ENCODE measurements at regions not wholly inside any gene's neighbourhood (a gene's known extent, or its start where the extent isn't known, plus 50 kb on each side); places are given as distances from the start of the nearest gene placed in this dataset.

- 80 to 90% methylated on average over 1 of the region's 1 CpG for WGBS, 2 experiments
- no peak overlapping the region for H3K4me3 ChIP-seq (ENCODE audit: insufficient read depth, low read depth, low read length)
These were observed 532.8 kb downstream of the GBA3 start for GRCh38 chr4:23225564-23225963.

GRCh38 chr4:23224684-23225420 lies 532.1 kb downstream of the GBA3 start:
- H3K4me1 ChIP-seq (ENCODE audit: control insufficient read depth, insufficient read depth, low read length) = no peaks in the 10 kb centered on the region
- no peaks in the 10 kb centered on the region for H3K36me3 ChIP-seq (ENCODE audit: control insufficient read depth, insufficient read depth, low read length)
- H3K27me3 ChIP-seq (ENCODE audit: control insufficient read depth, insufficient read depth, low read length, poor library complexity, severe bottlenecking) = no peaks in the 10 kb centered on the region
- H3K4me3 ChIP-seq (ENCODE audit: insufficient read depth, low read depth, low read length) = no peak overlapping the region
- no peak overlapping the region for H3K27ac ChIP-seq (ENCODE audit: insufficient read depth, low read depth, low read length, poor library complexity, severe bottlenecking)
- 85 to 86% methylated on average over 3 to 4 of the region's 4 CpGs for WGBS, 2 experiments
- H3K9me3 ChIP-seq (ENCODE audit: control insufficient read depth, low read length) = no peaks in the 10 kb centered on the region

More at GRCh38 chr4:23225564-23225963, 532.8 kb downstream of the GBA3 start:
- Histone ChIP-seq H3K27me3 (ENCODE audit: control insufficient read depth, insufficient read depth, low read length, poor library complexity, severe bottlenecking) (no peaks in the 10 kb centered on the region), H3K36me3 (ENCODE audit: control insufficient read depth, insufficient read depth, low read length) (no peaks in the 10 kb centered on the region), H3K4me1 (ENCODE audit: control insufficient read depth, insufficient read depth, low read length) (no peaks in the 10 kb centered on the region), H3K9me3 (ENCODE audit: control insufficient read depth, low read length) (no peaks in the 10 kb centered on the region), H3K27ac (ENCODE audit: insufficient read depth, low read depth, low read length, poor library complexity, severe bottlenecking) (no peak overlapping the region)

- WGBS, 2 experiments = 94 to 98% methylated on average over 2 of the region's 2 CpGs
- peaks cover 3% of the 10 kb centered on the region for H3K4me1 ChIP-seq (ENCODE audit: control insufficient read depth, insufficient read depth, low read length)
- no peak overlapping the region for H3K4me3 ChIP-seq (ENCODE audit: insufficient read depth, low read depth, low read length)
- H3K27me3 ChIP-seq (ENCODE audit: control insufficient read depth, insufficient read depth, low read length, poor library complexity, severe bottlenecking) = no peaks in the 10 kb centered on the region
- no peaks in the 10 kb centered on the region for H3K36me3 ChIP-seq (ENCODE audit: control insufficient read depth, insufficient read depth, low read length)
- H3K9me3 ChIP-seq (ENCODE audit: control insufficient read depth, low read length) = no peaks in the 10 kb centered on the region
- H3K27ac ChIP-seq (ENCODE audit: insufficient read depth, low read depth, low read length, poor library complexity, severe bottlenecking) = no peak overlapping the region
These were observed 528.2 kb downstream of the GBA3 start for GRCh38 chr4:23220911-23221310.

GRCh38 chr4:23219779-23220408 lies 527.2 kb downstream of the GBA3 start:
- no peak overlapping the region for H3K4me3 ChIP-seq (ENCODE audit: insufficient read depth, low read depth, low read length)

GRCh38 chr4:23213198-23213597 lies 520.5 kb downstream of the GBA3 start:
- H3K27ac ChIP-seq (ENCODE audit: insufficient read depth, low read depth, low read length, poor library complexity, severe bottlenecking) = no peak overlapping the region
- H3K4me3 ChIP-seq (ENCODE audit: insufficient read depth, low read depth, low read length) = no peak overlapping the region
- H3K9me3 ChIP-seq (ENCODE audit: control insufficient read depth, low read length) = no peaks in the 10 kb centered on the region
- no peaks in the 10 kb centered on the region for H3K27me3 ChIP-seq (ENCODE audit: control insufficient read depth, insufficient read depth, low read length, poor library complexity, severe bottlenecking)
- peaks cover 10% of the 10 kb centered on the region for H3K4me1 ChIP-seq (ENCODE audit: control insufficient read depth, insufficient read depth, low read length)
- H3K36me3 ChIP-seq (ENCODE audit: control insufficient read depth, insufficient read depth, low read length) = no peaks in the 10 kb centered on the region
- WGBS, 2 experiments = 100% methylated on average over 2 of the region's 2 CpGs; no CpG with 5 or more reads in 1 of the 2 experiments

More at GRCh38 chr4:23219779-23220408, 527.2 kb downstream of the GBA3 start:
- Histone ChIP-seq H3K4me1 (ENCODE audit: control insufficient read depth, insufficient read depth, low read length) (peaks cover 3% of the 10 kb centered on the region), H3K36me3 (ENCODE audit: control insufficient read depth, insufficient read depth, low read length) (no peaks in the 10 kb centered on the region), H3K27me3 (ENCODE audit: control insufficient read depth, insufficient read depth, low read length, poor library complexity, severe bottlenecking) (no peaks in the 10 kb centered on the region), H3K9me3 (ENCODE audit: control insufficient read depth, low read length) (no peaks in the 10 kb centered on the region), H3K27ac (ENCODE audit: insufficient read depth, low read depth, low read length, poor library complexity, severe bottlenecking) (no peak overlapping the region)
- 81 to 91% methylated on average over 2 to 3 of the region's 3 CpGs for WGBS, 2 experiments

- Histone ChIP-seq H3K4me1 (ENCODE audit: control insufficient read depth, insufficient read depth, low read length) (peaks cover 10% of the 10 kb centered on the region), H3K9me3 (ENCODE audit: control insufficient read depth, low read length) (no peaks in the 10 kb centered on the region), H3K4me3 (ENCODE audit: insufficient read depth, low read depth, low read length) (no peak overlapping the region), H3K36me3 (ENCODE audit: control insufficient read depth, insufficient read depth, low read length) (no peaks in the 10 kb centered on the region), H3K27ac (ENCODE audit: insufficient read depth, low read depth, low read length, poor library complexity, severe bottlenecking) (no peak overlapping the region), H3K27me3 (ENCODE audit: control insufficient read depth, insufficient read depth, low read length, poor library complexity, severe bottlenecking) (no peaks in the 10 kb centered on the region)
- 90 to 94% methylated on average over 4 of the region's 4 CpGs for WGBS, 2 experiments
These were observed 519.8 kb downstream of the GBA3 start for GRCh38 chr4:23212558-23212957.

GRCh38 chr4:23207059-23207458 lies 514.3 kb downstream of the GBA3 start:
- H3K4me3 ChIP-seq (ENCODE audit: insufficient read depth, low read depth, low read length) = no peak overlapping the region
- 80 to 89% methylated on average over 1 of the region's 1 CpG for WGBS, 2 experiments
- H3K27ac ChIP-seq (ENCODE audit: insufficient read depth, low read depth, low read length, poor library complexity, severe bottlenecking) = no peak overlapping the region
- peaks cover 7% of the 10 kb centered on the region for H3K4me1 ChIP-seq (ENCODE audit: control insufficient read depth, insufficient read depth, low read length)
- no peaks in the 10 kb centered on the region for H3K27me3 ChIP-seq (ENCODE audit: control insufficient read depth, insufficient read depth, low read length, poor library complexity, severe bottlenecking)
- H3K9me3 ChIP-seq (ENCODE audit: control insufficient read depth, low read length) = no peaks in the 10 kb centered on the region
- H3K36me3 ChIP-seq (ENCODE audit: control insufficient read depth, insufficient read depth, low read length) = no peaks in the 10 kb centered on the region

- 91 to 92% methylated on average over 8 of the region's 8 CpGs for WGBS, 2 experiments
These were observed 510.0 kb downstream of the GBA3 start for GRCh38 chr4:23202712-23203247.

GRCh38 chr4:23194751-23195150 lies 502.0 kb downstream of the GBA3 start:
- Histone ChIP-seq H3K9me3 (ENCODE audit: control insufficient read depth, low read length) (no peaks in the 10 kb centered on the region), H3K4me3 (ENCODE audit: insufficient read depth, low read depth, low read length) (no peak overlapping the region), H3K36me3 (ENCODE audit: control insufficient read depth, insufficient read depth, low read length) (no peaks in the 10 kb centered on the region)

More at GRCh38 chr4:23202712-23203247, 510.0 kb downstream of the GBA3 start:
- Histone ChIP-seq H3K27me3 (ENCODE audit: control insufficient read depth, insufficient read depth, low read length, poor library complexity, severe bottlenecking) (no peaks in the 10 kb centered on the region), H3K4me1 (ENCODE audit: control insufficient read depth, insufficient read depth, low read length) (no peaks in the 10 kb centered on the region), H3K4me3 (ENCODE audit: insufficient read depth, low read depth, low read length) (no peak overlapping the region), H3K9me3 (ENCODE audit: control insufficient read depth, low read length) (no peaks in the 10 kb centered on the region), H3K36me3 (ENCODE audit: control insufficient read depth, insufficient read depth, low read length) (no peaks in the 10 kb centered on the region), H3K27ac (ENCODE audit: insufficient read depth, low read depth, low read length, poor library complexity, severe bottlenecking) (no peak overlapping the region)

GRCh38 chr4:23174179-23174578 lies 481.4 kb downstream of the GBA3 start:
- 93 to 100% methylated on average over 1 to 2 of the region's 2 CpGs for WGBS, 2 experiments
- no peaks in the 10 kb centered on the region for H3K4me1 ChIP-seq (ENCODE audit: control insufficient read depth, insufficient read depth, low read length)

More at GRCh38 chr4:23194751-23195150, 502.0 kb downstream of the GBA3 start:
- Histone ChIP-seq H3K4me1 (ENCODE audit: control insufficient read depth, insufficient read depth, low read length) (no peaks in the 10 kb centered on the region), H3K27ac (ENCODE audit: insufficient read depth, low read depth, low read length, poor library complexity, severe bottlenecking) (no peak overlapping the region), H3K27me3 (ENCODE audit: control insufficient read depth, insufficient read depth, low read length, poor library complexity, severe bottlenecking) (no peaks in the 10 kb centered on the region)

More at GRCh38 chr4:23174179-23174578, 481.4 kb downstream of the GBA3 start:
- Histone ChIP-seq H3K27me3 (ENCODE audit: control insufficient read depth, insufficient read depth, low read length, poor library complexity, severe bottlenecking) (no peaks in the 10 kb centered on the region), H3K9me3 (ENCODE audit: control insufficient read depth, low read length) (no peaks in the 10 kb centered on the region), H3K4me3 (ENCODE audit: insufficient read depth, low read depth, low read length) (no peak overlapping the region), H3K36me3 (ENCODE audit: control insufficient read depth, insufficient read depth, low read length) (no peaks in the 10 kb centered on the region), H3K27ac (ENCODE audit: insufficient read depth, low read depth, low read length, poor library complexity, severe bottlenecking) (no peak overlapping the region)

Measured in ectodermal cell (in vitro differentiated cells).